GM12891 (cell line): ENCODE measurements at regions not wholly inside any gene's neighbourhood (a gene's known extent, or its start where the extent isn't known, plus 50 kb on each side); places are given as distances from the start of the nearest gene placed in this dataset.

ENCODE experiments used
- POLR2A ChIP-seq: IDR thresholded peaks from 2 replicates; pipeline ENCODE4 v1.6.1; 2011; ENCODE audit warnings: low read depth, low read length, control low read depth
- POLR2AphosphoS5 ChIP-seq: IDR thresholded peaks from 2 replicates; pipeline ENCODE4 v1.6.1; 2011; ENCODE audit warnings: low read depth, low read length, control low read depth
- TAF1 ChIP-seq: IDR thresholded peaks from 2 replicates; pipeline ENCODE4 v1.6.1; 2011; ENCODE audit warnings: low read depth, low read length, control low read depth

GRCh38 chr5:145316282-145316681 lies 518.9 kb downstream of the PRELID2 start:
- TF ChIP-seq POLR2A, result no peak
- TF ChIP-seq TAF1, result no peak
- TF ChIP-seq POLR2AphosphoS5, result no peak
